ENCODE measurements at regions not wholly inside any gene's neighbourhood (a gene's known extent, or its start where the extent isn't known, plus 50 kb on each side); places are given as distances from the start of the nearest gene placed in this dataset.

- TF ChIP-seq, protein P1, sequence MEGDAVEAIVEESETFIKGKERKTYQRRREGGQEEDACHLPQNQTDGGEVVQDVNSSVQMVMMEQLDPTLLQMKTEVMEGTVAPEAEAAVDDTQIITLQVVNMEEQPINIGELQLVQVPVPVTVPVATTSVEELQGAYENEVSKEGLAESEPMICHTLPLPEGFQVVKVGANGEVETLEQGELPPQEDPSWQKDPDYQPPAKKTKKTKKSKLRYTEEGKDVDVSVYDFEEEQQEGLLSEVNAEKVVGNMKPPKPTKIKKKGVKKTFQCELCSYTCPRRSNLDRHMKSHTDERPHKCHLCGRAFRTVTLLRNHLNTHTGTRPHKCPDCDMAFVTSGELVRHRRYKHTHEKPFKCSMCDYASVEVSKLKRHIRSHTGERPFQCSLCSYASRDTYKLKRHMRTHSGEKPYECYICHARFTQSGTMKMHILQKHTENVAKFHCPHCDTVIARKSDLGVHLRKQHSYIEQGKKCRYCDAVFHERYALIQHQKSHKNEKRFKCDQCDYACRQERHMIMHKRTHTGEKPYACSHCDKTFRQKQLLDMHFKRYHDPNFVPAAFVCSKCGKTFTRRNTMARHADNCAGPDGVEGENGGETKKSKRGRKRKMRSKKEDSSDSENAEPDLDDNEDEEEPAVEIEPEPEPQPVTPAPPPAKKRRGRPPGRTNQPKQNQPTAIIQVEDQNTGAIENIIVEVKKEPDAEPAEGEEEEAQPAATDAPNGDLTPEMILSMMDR (IDR thresholded peaks at IDR 0.05), result no peak
- no peak for TF ChIP-seq POLR2A (IDR thresholded peaks at IDR 0.05)
Observed at GRCh38 chr10:78630944-78631838, 437.6 kb upstream of the ZMIZ1 start.

Data from testis (tissue), 2 donors.